GM12878 (cell line): ENCODE measurements at regions not wholly inside any gene's neighbourhood (a gene's known extent, or its start where the extent isn't known, plus 50 kb on each side); places are given as distances from the start of the nearest gene placed in this dataset.

Experiments
- HSF1 ChIP-seq: fragments of 150-350 bp; IDR thresholded peaks from 2 replicates; pipeline ENCODE4 v1.6.1; 2014; ENCODE audit warnings: mild to moderate bottlenecking, low read depth, low read length
- LARP7 ChIP-seq: fragments of 450-650 bp; IDR thresholded peaks from 2 replicates; pipeline ENCODE4 v1.6.1; 2017; ENCODE audit warnings: mild to moderate bottlenecking
- MYC ChIP-seq: IDR thresholded peaks from 2 replicates; pipeline ENCODE4 v1.6.1; 2011; ENCODE audit warnings: mild to moderate bottlenecking, low read length, moderate library complexity, inconsistent platforms; ENCODE audit not compliant: insufficient read depth, insufficient replicate concordance, insufficient read length, severe bottlenecking
- NFXL1 ChIP-seq: fragments of 450-650 bp; IDR thresholded peaks from 2 replicates; pipeline ENCODE4 v1.6.1; 2017; ENCODE audit warnings: antibody characterized with exemption, mild to moderate bottlenecking, borderline replicate concordance
- PAX5 ChIP-seq: IDR thresholded peaks from 2 replicates; pipeline ENCODE4 v1.6.1; 2011; ENCODE audit warnings: low read depth, low read length, borderline replicate concordance
- PRDM15 ChIP-seq: fragments of 450-650 bp; formaldehyde crosslinking; IDR thresholded peaks from 2 replicates; pipeline ENCODE4 v1.4.0; 2020; ENCODE audit warnings: mild to moderate bottlenecking, moderate library complexity
- TF ChIP-seq, protein P1 (sequence below), 3 experiments: IDR thresholded peaks in 2 of 3; conservative IDR thresholded peaks in 1 of 3; 2 replicates each; pipeline ENCODE4 v1.5.1; 2011; ENCODE audit warnings: low read depth in 3 of 3, low read length in 3 of 3, mild to moderate bottlenecking in 3 of 3, control low read depth in 2 of 3, moderate library complexity in 2 of 3, inconsistent platforms in 1 of 3, mixed read lengths in 1 of 3; ENCODE audit not compliant: control insufficient read depth in 2 of 3, insufficient read depth in 1 of 3; ENCODE audit errors: extremely low read depth in 1 of 3

- TF ChIP-seq, protein P1, sequence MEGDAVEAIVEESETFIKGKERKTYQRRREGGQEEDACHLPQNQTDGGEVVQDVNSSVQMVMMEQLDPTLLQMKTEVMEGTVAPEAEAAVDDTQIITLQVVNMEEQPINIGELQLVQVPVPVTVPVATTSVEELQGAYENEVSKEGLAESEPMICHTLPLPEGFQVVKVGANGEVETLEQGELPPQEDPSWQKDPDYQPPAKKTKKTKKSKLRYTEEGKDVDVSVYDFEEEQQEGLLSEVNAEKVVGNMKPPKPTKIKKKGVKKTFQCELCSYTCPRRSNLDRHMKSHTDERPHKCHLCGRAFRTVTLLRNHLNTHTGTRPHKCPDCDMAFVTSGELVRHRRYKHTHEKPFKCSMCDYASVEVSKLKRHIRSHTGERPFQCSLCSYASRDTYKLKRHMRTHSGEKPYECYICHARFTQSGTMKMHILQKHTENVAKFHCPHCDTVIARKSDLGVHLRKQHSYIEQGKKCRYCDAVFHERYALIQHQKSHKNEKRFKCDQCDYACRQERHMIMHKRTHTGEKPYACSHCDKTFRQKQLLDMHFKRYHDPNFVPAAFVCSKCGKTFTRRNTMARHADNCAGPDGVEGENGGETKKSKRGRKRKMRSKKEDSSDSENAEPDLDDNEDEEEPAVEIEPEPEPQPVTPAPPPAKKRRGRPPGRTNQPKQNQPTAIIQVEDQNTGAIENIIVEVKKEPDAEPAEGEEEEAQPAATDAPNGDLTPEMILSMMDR (IDR thresholded peaks at IDR 0.05 in 2 of 3, conservative IDR thresholded peaks at IDR 0.05 in 1 of 3; ENCODE audit: control insufficient read depth in 2 of 3, extremely low read depth in 1 of 3, insufficient read depth in 1 of 3, low read depth in 3 of 3, low read length in 3 of 3), result no peak
- no peak for TF ChIP-seq PAX5
- TF ChIP-seq LARP7, result no peak
- TF ChIP-seq MYC, result no peak
- no peak for TF ChIP-seq PRDM15 (CRISPR knock-in tag)
- no peak for TF ChIP-seq NFXL1
- no peak for TF ChIP-seq HSF1
- TF ChIP-seq, all 136 proteins: peak for 0
Measured at GRCh38 chr10:85177767-85178166, 849.4 kb downstream of the CCSER2 start (continued).
